Neural progenitor cell (in vitro differentiated cells): ENCODE measurements at regions not wholly inside any gene's neighbourhood (a gene's known extent, or its start where the extent isn't known, plus 50 kb on each side); places are given as distances from the start of the nearest gene placed in this dataset.
"Not testable (repeated sequence)": the region's sequence is repeated elsewhere in the genome, so short reads cannot be mapped to it uniquely, and the experiment has no call there.

Source experiments
- DNase-seq: peaks from one replicate; pipeline ENCODE4 v3.0.0-alpha.2; 2016; ENCODE audit warnings: low spot score
- H2AFZ ChIP-seq: fragments of 200-600 bp; sonication (generic); replicated peaks from 2 replicates; pipeline ENCODE4 v1.6.1; 2016; ENCODE audit warnings: antibody characterized with exemption
- H3F3A ChIP-seq: fragments of 200-600 bp; sonication (generic); 2 replicates; pipeline ENCODE4 v1.6.1; 2016; ENCODE audit warnings: antibody characterized with exemption, low read depth
- H3K27ac ChIP-seq: fragments of 200-600 bp; sonication (generic); 2 replicates; pipeline ENCODE4 v1.5.1; 2016; ENCODE audit warnings: mild to moderate bottlenecking
- H3K27me3 ChIP-seq: fragments of 200-600 bp; sonication (generic); 2 replicates; pipeline ENCODE4 v1.6.1; 2016; ENCODE audit warnings: mild to moderate bottlenecking, moderate library complexity
- H3K36me3 ChIP-seq: fragments of 200-600 bp; sonication (generic); 2 replicates; pipeline ENCODE4 v1.5.1; 2016
- H3K4me1 ChIP-seq: fragments of 200-600 bp; sonication (generic); 2 replicates; pipeline ENCODE4 v1.6.1; 2016; ENCODE audit warnings: mixed run types
- H3K4me2 ChIP-seq: fragments of 200-600 bp; sonication (generic); 2 replicates; pipeline ENCODE4 v1.6.1; 2016
- H3K4me3 ChIP-seq: fragments of 200-600 bp; sonication (generic); 2 replicates; pipeline ENCODE4 v1.5.1; 2016
- H3K79me2 ChIP-seq: fragments of 200-600 bp; sonication (generic); 2 replicates; pipeline ENCODE4 v1.6.1; 2016; ENCODE audit warnings: low read depth
- H3K9ac ChIP-seq: fragments of 200-600 bp; sonication (generic); 2 replicates; pipeline ENCODE4 v1.6.1; 2016
- H3K9me3 ChIP-seq: fragments of 200-600 bp; sonication (generic); 2 replicates; pipeline ENCODE4 v1.5.1; 2016; ENCODE audit warnings: low read depth
- H4K20me1 ChIP-seq: fragments of 200-600 bp; sonication (generic); 2 replicates; pipeline ENCODE4 v1.6.1; 2016; ENCODE audit warnings: low read depth
- H3K27ac Mint-ChIP-seq: 3 replicates; pipeline ENCODE4 v1.8.0; 2021; ENCODE audit warnings: mixed read lengths
- H3K27me3 Mint-ChIP-seq: 2 replicates; pipeline ENCODE4 v1.8.0; 2022; ENCODE audit warnings: low read depth, mild to moderate bottlenecking, inconsistent platforms, moderate library complexity, mixed read lengths; ENCODE audit not compliant: insufficient read depth
- H3K36me3 Mint-ChIP-seq: 3 replicates; pipeline ENCODE4 v1.8.0; 2021; ENCODE audit warnings: mixed read lengths
- H3K4me1 Mint-ChIP-seq: 3 replicates; pipeline ENCODE4 v1.8.0; 2021; ENCODE audit warnings: mixed read lengths
- H3K4me3 Mint-ChIP-seq: 3 replicates; pipeline ENCODE4 v1.8.0; 2021; ENCODE audit warnings: mild to moderate bottlenecking, moderate library complexity, mixed read lengths
- H3K9me3 Mint-ChIP-seq: 3 replicates; pipeline ENCODE4 v1.8.0; 2020; ENCODE audit warnings: mixed read lengths
- EZH2 ChIP-seq: fragments of 200-600 bp; sonication (generic); IDR thresholded peaks from 2 replicates; pipeline ENCODE4 v1.6.1; 2017; ENCODE audit warnings: antibody characterized with exemption, mild to moderate bottlenecking, moderate library complexity
- EZH2phosphoT487 ChIP-seq: fragments of 200-600 bp; sonication (generic); IDR thresholded peaks from 2 replicates; pipeline ENCODE4 v1.6.1; 2017; ENCODE audit warnings: antibody characterized with exemption
- TF ChIP-seq, protein P1 (sequence below): fragments of 200-600 bp; sonication (generic); IDR thresholded peaks from 2 replicates; pipeline ENCODE4 v1.5.1; 2017; ENCODE audit warnings: antibody characterized with exemption, mild to moderate bottlenecking

GRCh38 chr13:54706336-54706735, 1677.7 kb downstream of the OLFM4 start:
- no peaks in the 10 kb centered on the region for H3K36me3 Mint-ChIP-seq

DNA sequence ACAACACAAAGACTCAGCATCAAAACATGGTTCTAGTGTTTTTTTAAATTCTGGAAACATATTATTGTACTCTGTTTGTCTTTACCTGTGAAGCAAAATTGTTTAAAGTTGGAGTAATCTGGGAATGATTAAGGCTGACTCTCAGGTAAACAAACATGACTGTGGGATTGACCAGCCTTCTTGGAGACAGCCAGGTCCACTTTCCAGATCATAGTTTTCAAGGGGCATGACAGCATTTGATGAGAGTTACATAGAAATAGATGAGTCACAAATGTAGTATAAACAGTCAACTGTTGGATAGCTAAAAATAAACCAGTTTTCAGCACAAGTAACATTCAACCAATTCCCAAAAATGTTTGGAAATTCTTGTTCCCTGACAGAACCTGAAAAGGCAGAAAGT, 1680.9 kb downstream of the OLFM4 start:
- Mint-ChIP-seq H3K4me3 (no peak overlapping the region), H3K27me3 (peaks cover 2% of the 10 kb centered on the region), H3K27ac (no peak overlapping the region), H3K9me3 (peaks cover 2% of the 10 kb centered on the region), H3K36me3 (no peaks in the 10 kb centered on the region), H3K4me1 (no peaks in the 10 kb centered on the region)
- Histone ChIP-seq H3K36me3 (no peaks in the 10 kb centered on the region), H3K9me3 (no peaks in the 10 kb centered on the region), H2AFZ (no peak overlapping the region), H3K4me3 (no peak overlapping the region), H3F3A (peaks cover 5% of the 10 kb centered on the region), H3K79me2 (no peaks in the 10 kb centered on the region), H3K9ac (no peak overlapping the region), H3K27ac (no peak overlapping the region), H3K4me1 (peaks cover 8% of the 10 kb centered on the region), H3K4me2 (no peak overlapping the region), H3K27me3 (no peaks in the 10 kb centered on the region), H4K20me1 (no peaks in the 10 kb centered on the region)
- TF ChIP-seq EZH2 (no peak), EZH2phosphoT487 (no peak)
- TF ChIP-seq, protein P1, sequence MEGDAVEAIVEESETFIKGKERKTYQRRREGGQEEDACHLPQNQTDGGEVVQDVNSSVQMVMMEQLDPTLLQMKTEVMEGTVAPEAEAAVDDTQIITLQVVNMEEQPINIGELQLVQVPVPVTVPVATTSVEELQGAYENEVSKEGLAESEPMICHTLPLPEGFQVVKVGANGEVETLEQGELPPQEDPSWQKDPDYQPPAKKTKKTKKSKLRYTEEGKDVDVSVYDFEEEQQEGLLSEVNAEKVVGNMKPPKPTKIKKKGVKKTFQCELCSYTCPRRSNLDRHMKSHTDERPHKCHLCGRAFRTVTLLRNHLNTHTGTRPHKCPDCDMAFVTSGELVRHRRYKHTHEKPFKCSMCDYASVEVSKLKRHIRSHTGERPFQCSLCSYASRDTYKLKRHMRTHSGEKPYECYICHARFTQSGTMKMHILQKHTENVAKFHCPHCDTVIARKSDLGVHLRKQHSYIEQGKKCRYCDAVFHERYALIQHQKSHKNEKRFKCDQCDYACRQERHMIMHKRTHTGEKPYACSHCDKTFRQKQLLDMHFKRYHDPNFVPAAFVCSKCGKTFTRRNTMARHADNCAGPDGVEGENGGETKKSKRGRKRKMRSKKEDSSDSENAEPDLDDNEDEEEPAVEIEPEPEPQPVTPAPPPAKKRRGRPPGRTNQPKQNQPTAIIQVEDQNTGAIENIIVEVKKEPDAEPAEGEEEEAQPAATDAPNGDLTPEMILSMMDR, result no peak
- no peak for DNase-seq

More at GRCh38 chr13:54706336-54706735, 1677.7 kb downstream of the OLFM4 start:
- Histone ChIP-seq H3K79me2 (no peaks in the 10 kb centered on the region), H2AFZ (no peak overlapping the region), H3K36me3 (no peaks in the 10 kb centered on the region), H3K27me3 (no peaks in the 10 kb centered on the region), H3K4me1 (peaks cover 8% of the 10 kb centered on the region), H3K9ac (no peak overlapping the region), H4K20me1 (no peaks in the 10 kb centered on the region), H3K27ac (no peak overlapping the region), H3K4me3 (no peak overlapping the region), H3K4me2 (no peak overlapping the region), H3F3A (peaks cover 5% of the 10 kb centered on the region), H3K9me3 (no peaks in the 10 kb centered on the region)
- Mint-ChIP-seq H3K9me3 (peaks cover 2% of the 10 kb centered on the region), H3K27me3 (peaks cover 3% of the 10 kb centered on the region), H3K4me1 (no peaks in the 10 kb centered on the region), H3K27ac (no peak overlapping the region), H3K4me3 (no peak overlapping the region)
- no peak for DNase-seq
- TF ChIP-seq, protein P1, result no peak
- TF ChIP-seq EZH2phosphoT487 (no peak), EZH2 (no peak)

- Histone ChIP-seq H3K79me2 (no peaks in the 10 kb centered on the region), H4K20me1 (no peaks in the 10 kb centered on the region), H2AFZ (peak overlapping the region; percentile 37), H3K9me3 (no peaks in the 10 kb centered on the region), H3K27ac (no peak overlapping the region), H3K4me3 (no peak overlapping the region), H3K36me3 (no peaks in the 10 kb centered on the region), H3K27me3 (no peaks in the 10 kb centered on the region), H3K4me2 (no peak overlapping the region), H3F3A (no peaks in the 10 kb centered on the region), H3K4me1 (peaks cover 7% of the 10 kb centered on the region), H3K9ac (no peak overlapping the region)
- Mint-ChIP-seq H3K27ac (no peak overlapping the region), H3K27me3 (no peaks in the 10 kb centered on the region), H3K9me3 (peaks cover 6% of the 10 kb centered on the region), H3K4me3 (no peak overlapping the region), H3K4me1 (no peaks in the 10 kb centered on the region), H3K36me3 (no peaks in the 10 kb centered on the region)
- no peak for TF ChIP-seq EZH2phosphoT487
- TF ChIP-seq EZH2, result no peak
- TF ChIP-seq, protein P1, result peak; percentile 49
- DNase-seq, result peak; percentile 60
These were observed 1705.0 kb downstream of the OLFM4 start for GRCh38 chr13:54733639-54734038.

DNA sequence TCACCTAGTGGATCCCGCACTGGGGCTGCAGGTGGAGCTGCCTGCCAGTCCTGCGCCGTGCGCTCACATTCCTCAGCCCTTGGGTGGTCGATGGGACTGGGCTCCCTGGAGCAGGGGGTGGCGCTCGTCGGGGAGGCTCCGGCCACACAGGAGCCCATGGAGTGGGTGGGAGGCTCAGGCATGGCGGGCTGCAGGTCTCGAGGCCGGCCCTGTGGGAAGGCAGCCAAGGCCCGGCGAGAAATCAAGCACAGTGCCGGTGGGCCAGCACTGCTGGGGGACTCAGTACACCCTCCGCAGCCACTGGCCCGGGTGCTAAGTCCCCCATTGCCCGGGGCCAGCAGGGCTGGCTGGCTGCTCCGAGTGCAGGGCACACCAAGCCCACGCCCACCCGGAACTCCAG, 1708.6 kb downstream of the OLFM4 start:
- H3K9me3 Mint-ChIP-seq, H3K4me3 Mint-ChIP-seq, H4K20me1 ChIP-seq, H2AFZ ChIP-seq, H3K9ac ChIP-seq, H3F3A ChIP-seq, H3K36me3 ChIP-seq, H3K27ac ChIP-seq, H3K4me1 Mint-ChIP-seq, H3K4me2 ChIP-seq, H3K79me2 ChIP-seq, H3K4me1 ChIP-seq, DNase-seq, H3K27me3 ChIP-seq, H3K27me3 Mint-ChIP-seq, H3K36me3 Mint-ChIP-seq, H3K27ac Mint-ChIP-seq, H3K4me3 ChIP-seq, H3K9me3 ChIP-seq: not testable (repeated sequence)
